ENCODE measurements at regions not wholly inside any gene's neighbourhood (a gene's known extent, or its start where the extent isn't known, plus 50 kb on each side); places are given as distances from the start of the nearest gene placed in this dataset.

DNA sequence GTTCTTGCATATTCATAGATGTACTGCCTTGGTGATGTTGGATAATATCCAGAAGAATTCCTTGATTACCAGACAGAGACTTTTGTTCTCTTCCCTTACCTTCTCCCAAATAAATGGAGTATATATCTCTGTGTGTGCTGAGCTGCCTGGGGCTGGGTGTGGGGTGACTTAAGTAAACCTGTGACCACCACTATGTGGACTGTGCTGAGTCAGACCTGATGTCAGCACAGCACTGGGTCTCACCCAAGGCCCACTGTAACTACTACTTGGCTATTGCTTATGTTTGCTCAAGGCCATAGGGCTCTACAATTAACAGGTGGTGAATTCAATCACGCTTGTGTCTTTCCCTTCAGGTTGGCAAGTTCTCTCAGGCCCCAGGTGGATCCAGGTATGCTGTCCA, 145.7 kb upstream of the MDGA2 start:
- Histone ChIP-seq H3K9me3 (no peaks in the 10 kb centered on the region), H3K4me1 (no peaks in the 10 kb centered on the region), H3K27me3 (ENCODE audit: insufficient read depth in 3 of 3, low read length in 2 of 3) (no peaks in the 10 kb centered on the region), H3K4me3 (no peak overlapping the region), H3K27ac (no peak overlapping the region), H3K36me3 (ENCODE audit: insufficient read depth in 1 of 2, low read depth in 1 of 2) (no peaks in the 10 kb centered on the region)
- no peak for DNase-seq
- intact Hi-C loops (cut with DNase I) = no loop called here
- TF ChIP-seq, protein P1, sequence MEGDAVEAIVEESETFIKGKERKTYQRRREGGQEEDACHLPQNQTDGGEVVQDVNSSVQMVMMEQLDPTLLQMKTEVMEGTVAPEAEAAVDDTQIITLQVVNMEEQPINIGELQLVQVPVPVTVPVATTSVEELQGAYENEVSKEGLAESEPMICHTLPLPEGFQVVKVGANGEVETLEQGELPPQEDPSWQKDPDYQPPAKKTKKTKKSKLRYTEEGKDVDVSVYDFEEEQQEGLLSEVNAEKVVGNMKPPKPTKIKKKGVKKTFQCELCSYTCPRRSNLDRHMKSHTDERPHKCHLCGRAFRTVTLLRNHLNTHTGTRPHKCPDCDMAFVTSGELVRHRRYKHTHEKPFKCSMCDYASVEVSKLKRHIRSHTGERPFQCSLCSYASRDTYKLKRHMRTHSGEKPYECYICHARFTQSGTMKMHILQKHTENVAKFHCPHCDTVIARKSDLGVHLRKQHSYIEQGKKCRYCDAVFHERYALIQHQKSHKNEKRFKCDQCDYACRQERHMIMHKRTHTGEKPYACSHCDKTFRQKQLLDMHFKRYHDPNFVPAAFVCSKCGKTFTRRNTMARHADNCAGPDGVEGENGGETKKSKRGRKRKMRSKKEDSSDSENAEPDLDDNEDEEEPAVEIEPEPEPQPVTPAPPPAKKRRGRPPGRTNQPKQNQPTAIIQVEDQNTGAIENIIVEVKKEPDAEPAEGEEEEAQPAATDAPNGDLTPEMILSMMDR (IDR thresholded peaks at IDR 0.05) = no peak
- WGBS, 3 donors = 65 to 73% (median 70%) methylated on average over 1 of the region's 1 CpG
- ATAC-seq = no peak

DNA sequence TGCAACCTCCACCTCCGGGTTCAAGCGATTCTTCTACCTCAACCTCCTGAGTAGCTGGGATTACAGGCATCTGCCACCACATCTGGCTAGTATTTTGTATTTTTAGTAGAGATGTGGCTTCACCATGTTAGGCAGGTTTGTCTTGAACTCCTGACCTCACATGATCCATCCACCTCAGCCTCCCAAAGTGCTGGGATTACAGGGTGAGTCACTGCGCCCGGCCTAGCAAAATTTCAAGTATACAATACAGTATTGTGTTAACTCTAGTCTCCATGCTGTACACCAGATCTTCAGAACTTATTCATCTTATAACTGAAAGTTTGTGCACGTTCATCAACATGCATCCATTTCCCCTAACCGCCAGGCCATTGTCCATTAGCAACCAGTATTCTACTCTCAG, 115.1 kb upstream of the MDGA2 start:
- Histone ChIP-seq H3K9me3 (no peaks in the 10 kb centered on the region), H3K4me1 (no peaks in the 10 kb centered on the region), H3K4me3 (no peak overlapping the region), H3K36me3 (ENCODE audit: insufficient read depth in 1 of 2, low read depth in 1 of 2) (no peaks in the 10 kb centered on the region), H3K27ac (no peak overlapping the region), H3K27me3 (ENCODE audit: insufficient read depth in 3 of 3, low read length in 2 of 3) (no peaks in the 10 kb centered on the region)
- ATAC-seq (no peak), DNase-seq (no peak)
- WGBS, 3 donors = 91 to 96% (median 93%) methylated on average over 6 of the region's 6 CpGs
- intact Hi-C loops (cut with DNase I) = no loop called here
- TF ChIP-seq, protein P1 (IDR thresholded peaks at IDR 0.05) = no peak

DNA sequence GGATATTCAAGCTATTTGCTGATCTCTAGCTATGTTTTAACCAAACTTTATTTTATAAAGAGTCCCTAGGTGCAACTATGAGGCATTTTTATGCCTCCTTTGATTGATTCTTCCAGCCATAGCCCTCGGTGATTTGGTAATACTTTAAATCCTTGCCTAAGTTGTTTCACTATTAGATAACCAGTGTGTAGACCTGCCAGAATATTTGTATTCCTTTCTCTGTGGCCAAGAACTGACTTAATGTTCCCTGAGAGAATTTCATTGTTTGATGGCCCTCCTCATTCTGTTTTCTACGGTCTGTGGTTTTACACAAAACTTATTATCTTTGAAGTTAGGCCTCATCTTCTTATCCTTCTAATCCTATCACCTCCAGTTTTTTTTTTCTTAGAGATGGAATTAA, 109.7 kb upstream of the MDGA2 start:
- H3K4me1 ChIP-seq = no peaks in the 10 kb centered on the region
- DNase-seq (no peak), ATAC-seq (no peak)
- no peak overlapping the region for H3K27ac ChIP-seq
- WGBS, 3 donors = 23 to 39% (median 27%) methylated on average over 2 of the region's 2 CpGs
- TF ChIP-seq, protein P1 (IDR thresholded peaks at IDR 0.05) = no peak
- H3K4me3 ChIP-seq = no peak overlapping the region
- no peaks in the 10 kb centered on the region for H3K36me3 ChIP-seq (ENCODE audit: insufficient read depth in 1 of 2, low read depth in 1 of 2)
- no peaks in the 10 kb centered on the region for H3K9me3 ChIP-seq
- H3K27me3 ChIP-seq (ENCODE audit: insufficient read depth in 3 of 3, low read length in 2 of 3) = no peaks in the 10 kb centered on the region
- intact Hi-C loops (cut with DNase I) = no loop called here

DNA sequence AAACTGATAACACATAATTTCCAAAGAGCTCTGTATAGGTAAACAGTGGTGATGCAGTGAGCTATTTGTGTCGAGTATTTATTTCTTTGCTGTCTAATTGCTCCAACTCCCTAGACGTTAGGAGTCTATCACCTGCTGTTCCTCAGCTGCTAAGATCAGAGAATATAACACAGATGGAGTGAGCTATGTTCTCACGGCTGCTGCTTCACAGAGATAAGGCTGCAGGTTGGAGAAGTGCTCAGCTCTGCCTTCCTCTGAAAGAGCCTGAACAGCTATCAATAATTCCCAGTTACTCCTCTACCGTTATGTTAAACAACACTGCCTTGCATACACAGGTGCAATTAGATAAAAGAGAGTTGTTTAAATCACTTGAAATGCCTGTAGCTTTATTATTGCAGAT, 103.2 kb upstream of the MDGA2 start:
- no peak for ATAC-seq
- H3K27me3 ChIP-seq (ENCODE audit: insufficient read depth in 3 of 3, low read length in 2 of 3) = no peaks in the 10 kb centered on the region

DNA sequence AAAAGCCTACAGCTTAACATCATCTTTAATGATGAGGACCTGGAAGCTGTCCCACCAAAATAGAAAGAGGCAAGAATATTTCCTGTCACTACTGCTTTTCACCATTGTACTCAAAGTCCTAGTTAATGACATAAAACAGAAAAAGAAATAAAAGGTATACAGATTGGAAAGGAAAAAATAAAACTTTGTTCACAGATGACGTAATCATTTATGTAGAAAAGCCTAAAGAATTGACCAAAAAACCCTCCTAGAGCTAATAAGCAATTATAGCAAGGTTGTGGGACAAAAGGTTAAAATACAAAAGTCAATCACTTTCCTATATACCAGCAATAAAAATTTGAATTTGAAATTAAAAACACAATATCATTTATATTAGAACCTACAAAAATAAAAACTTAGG, 97.2 kb upstream of the MDGA2 start:
- TF ChIP-seq, protein P1 (IDR thresholded peaks at IDR 0.05) = no peak
- intact Hi-C loops (cut with DNase I) = no loop called here
- DNase-seq = no peak
- WGBS, 3 donors = 76 to 86% (median 79%) methylated on average over 1 of the region's 1 CpG
- Histone ChIP-seq H3K27ac (no peak overlapping the region), H3K27me3 (ENCODE audit: insufficient read depth in 3 of 3, low read length in 2 of 3) (no peaks in the 10 kb centered on the region), H3K4me1 (no peaks in the 10 kb centered on the region), H3K4me3 (no peak overlapping the region), H3K9me3 (no peaks in the 10 kb centered on the region), H3K36me3 (ENCODE audit: insufficient read depth in 1 of 2, low read depth in 1 of 2) (no peaks in the 10 kb centered on the region)
- no peak for ATAC-seq

More for the DNA sequence above, 103.2 kb upstream of the MDGA2 start:
- Histone ChIP-seq H3K4me1 (no peaks in the 10 kb centered on the region), H3K27ac (no peak overlapping the region), H3K36me3 (ENCODE audit: insufficient read depth in 1 of 2, low read depth in 1 of 2) (no peaks in the 10 kb centered on the region), H3K9me3 (no peaks in the 10 kb centered on the region), H3K4me3 (no peak overlapping the region)
- DNase-seq = no peak
- WGBS, 3 donors = 20 to 25% (median 22%) methylated on average over 4 of the region's 4 CpGs
- intact Hi-C loops (cut with DNase I) = no loop called here
- TF ChIP-seq, protein P1 (IDR thresholded peaks at IDR 0.05) = no peak

All from psoas muscle (tissue), 7 donors.